ENCODE measurements at regions not wholly inside any gene's neighbourhood (a gene's known extent, or its start where the extent isn't known, plus 50 kb on each side); places are given as distances from the start of the nearest gene placed in this dataset.

- Histone ChIP-seq H3K4me1 (replicated peaks) (no peaks in the 10 kb centered on the region), H3K9me3 (replicated peaks) (no peaks in the 10 kb centered on the region; the same call in 1 of the 2 replicates), H3K4me3 (no peak overlapping the region), H3K27ac (no peak overlapping the region), H3K27me3 (replicated peaks) (no peaks in the 10 kb centered on the region), H3K36me3 (no peaks in the 10 kb centered on the region)
- no peak for DNase-seq (ENCODE audit: low read depth in 1 of 2, low spot score in 2 of 2)
Observed at GRCh38 chr7:51785171-51785570, 468.6 kb upstream of the COBL start.

GRCh38 chr7:51783241-51783640, 466.6 kb upstream of the COBL start:
- Histone ChIP-seq H3K4me3 (no peak overlapping the region), H3K27ac (no peak overlapping the region), H3K9me3 (replicated peaks) (peaks cover under 1% of the 10 kb centered on the region; the same call in 1 of the 2 replicates), H3K36me3 (no peaks in the 10 kb centered on the region), H3K4me1 (replicated peaks) (no peaks in the 10 kb centered on the region), H3K27me3 (replicated peaks) (no peaks in the 10 kb centered on the region)
- DNase-seq (ENCODE audit: low read depth in 1 of 2, low spot score in 2 of 2): no peak

GRCh38 chr7:51778121-51778520, 461.5 kb upstream of the COBL start:
- Histone ChIP-seq H3K36me3 (no peaks in the 10 kb centered on the region), H3K4me1 (replicated peaks) (no peaks in the 10 kb centered on the region)

GRCh38 chr7:51774178-51774577, 457.6 kb upstream of the COBL start:
- Histone ChIP-seq H3K4me1 (replicated peaks) (no peaks in the 10 kb centered on the region), H3K27me3 (replicated peaks) (no peaks in the 10 kb centered on the region), H3K36me3 (no peaks in the 10 kb centered on the region), H3K27ac (no peak overlapping the region), H3K9me3 (replicated peaks) (0 out of 2 replicates have a peak, but pooled peaks cover 6% of the 10 kb centered on the region), H3K4me3 (no peak overlapping the region)
- DNase-seq (ENCODE audit: low read depth in 1 of 2, low spot score in 2 of 2): no peak

More at GRCh38 chr7:51778121-51778520, 461.5 kb upstream of the COBL start:
- Histone ChIP-seq H3K27me3 (replicated peaks) (no peaks in the 10 kb centered on the region), H3K4me3 (no peak overlapping the region), H3K27ac (no peak overlapping the region), H3K9me3 (replicated peaks) (peaks cover 6% of the 10 kb centered on the region; the same call in 1 of the 2 replicates)
- no peak for DNase-seq (ENCODE audit: low read depth in 1 of 2, low spot score in 2 of 2)

GRCh38 chr7:51772190-51772589, 455.6 kb upstream of the COBL start:
- Histone ChIP-seq H3K27me3 (replicated peaks) (no peaks in the 10 kb centered on the region), H3K36me3 (no peaks in the 10 kb centered on the region), H3K4me1 (replicated peaks) (no peaks in the 10 kb centered on the region), H3K4me3 (no peak overlapping the region), H3K27ac (no peak overlapping the region), H3K9me3 (replicated peaks) (0 out of 2 replicates have a peak, but pooled peaks cover 3% of the 10 kb centered on the region)
- DNase-seq (ENCODE audit: low read depth in 1 of 2, low spot score in 2 of 2): no peak

GRCh38 chr7:51764976-51765375, 448.4 kb upstream of the COBL start:
- no peak overlapping the region for H3K4me3 ChIP-seq
- H3K36me3 ChIP-seq: no peaks in the 10 kb centered on the region
- no peaks in the 10 kb centered on the region for H3K27me3 ChIP-seq (replicated peaks)
- no peaks in the 10 kb centered on the region for H3K4me1 ChIP-seq (replicated peaks)
- no peak for DNase-seq (ENCODE audit: low read depth in 1 of 2, low spot score in 2 of 2)
- 0 out of 2 replicates have a peak, but pooled peaks cover 3% of the 10 kb centered on the region for H3K9me3 ChIP-seq (replicated peaks)
- no peak overlapping the region for H3K27ac ChIP-seq

GRCh38 chr7:51759985-51760384, 443.4 kb upstream of the COBL start:
- Histone ChIP-seq H3K4me1 (replicated peaks) (no peaks in the 10 kb centered on the region), H3K36me3 (no peaks in the 10 kb centered on the region), H3K27ac (no peak overlapping the region), H3K9me3 (replicated peaks) (0 out of 2 replicates have a peak, but pooled peaks cover 3% of the 10 kb centered on the region), H3K27me3 (replicated peaks) (no peaks in the 10 kb centered on the region), H3K4me3 (no peak overlapping the region)
- DNase-seq (ENCODE audit: low read depth in 1 of 2, low spot score in 2 of 2): no peak

GRCh38 chr7:51757960-51758359, 441.4 kb upstream of the COBL start:
- H3K27ac ChIP-seq: no peak overlapping the region
- H3K9me3 ChIP-seq (replicated peaks): no peaks in the 10 kb centered on the region
- no peak overlapping the region for H3K4me3 ChIP-seq
- no peaks in the 10 kb centered on the region for H3K4me1 ChIP-seq (replicated peaks)
- H3K36me3 ChIP-seq: no peaks in the 10 kb centered on the region
- no peak for DNase-seq (ENCODE audit: low read depth in 1 of 2, low spot score in 2 of 2)
- H3K27me3 ChIP-seq (replicated peaks): no peaks in the 10 kb centered on the region

- DNase-seq (ENCODE audit: low read depth in 1 of 2, low spot score in 2 of 2): no peak
- no peak overlapping the region for H3K4me3 ChIP-seq
- H3K4me1 ChIP-seq (replicated peaks): no peaks in the 10 kb centered on the region
- H3K27ac ChIP-seq: no peak overlapping the region
- H3K36me3 ChIP-seq: no peaks in the 10 kb centered on the region
- H3K27me3 ChIP-seq (replicated peaks): no peaks in the 10 kb centered on the region
- H3K9me3 ChIP-seq (replicated peaks): no peaks in the 10 kb centered on the region
Observed at GRCh38 chr7:51732951-51733350, 416.3 kb upstream of the COBL start.

- DNase-seq (ENCODE audit: low read depth in 1 of 2, low spot score in 2 of 2): no peak
- no peaks in the 10 kb centered on the region for H3K4me1 ChIP-seq (replicated peaks)
- no peak overlapping the region for H3K4me3 ChIP-seq
- no peaks in the 10 kb centered on the region for H3K27me3 ChIP-seq (replicated peaks)
- H3K27ac ChIP-seq: no peak overlapping the region
- H3K36me3 ChIP-seq: no peaks in the 10 kb centered on the region
- no peaks in the 10 kb centered on the region for H3K9me3 ChIP-seq (replicated peaks)
Observed at GRCh38 chr7:51732116-51732515, 415.5 kb upstream of the COBL start.

GRCh38 chr7:51731075-51731474, 414.5 kb upstream of the COBL start:
- Histone ChIP-seq H3K4me3 (no peak overlapping the region), H3K27ac (no peak overlapping the region), H3K27me3 (replicated peaks) (no peaks in the 10 kb centered on the region), H3K36me3 (no peaks in the 10 kb centered on the region), H3K4me1 (replicated peaks) (no peaks in the 10 kb centered on the region), H3K9me3 (replicated peaks) (no peaks in the 10 kb centered on the region)
- DNase-seq (ENCODE audit: low read depth in 1 of 2, low spot score in 2 of 2): no peak

- no peak for DNase-seq (ENCODE audit: low read depth in 1 of 2, low spot score in 2 of 2)
- Histone ChIP-seq H3K4me3 (no peak overlapping the region), H3K9me3 (replicated peaks) (no peaks in the 10 kb centered on the region), H3K27me3 (replicated peaks) (no peaks in the 10 kb centered on the region), H3K27ac (no peak overlapping the region), H3K36me3 (no peaks in the 10 kb centered on the region), H3K4me1 (replicated peaks) (no peaks in the 10 kb centered on the region)
Observed at GRCh38 chr7:51727441-51727840, 410.8 kb upstream of the COBL start.

- no peak overlapping the region for H3K27ac ChIP-seq
- no peak for DNase-seq (ENCODE audit: low read depth in 1 of 2, low spot score in 2 of 2)
Observed at GRCh38 chr7:51706851-51707250, 390.2 kb upstream of the COBL start.

GRCh38 chr7:51705701-51706100, 389.1 kb upstream of the COBL start:
- no peak overlapping the region for H3K4me3 ChIP-seq
- H3K36me3 ChIP-seq: no peaks in the 10 kb centered on the region
- no peak for DNase-seq (ENCODE audit: low read depth in 1 of 2, low spot score in 2 of 2)
- no peaks in the 10 kb centered on the region for H3K27me3 ChIP-seq (replicated peaks)
- H3K9me3 ChIP-seq (replicated peaks): 0 out of 2 replicates have a peak, but pooled peaks cover 7% of the 10 kb centered on the region
- H3K4me1 ChIP-seq (replicated peaks): no peaks in the 10 kb centered on the region
- H3K27ac ChIP-seq: no peak overlapping the region

More at GRCh38 chr7:51706851-51707250, 390.2 kb upstream of the COBL start:
- H3K4me3 ChIP-seq: no peak overlapping the region
- H3K36me3 ChIP-seq: no peaks in the 10 kb centered on the region
- 0 out of 2 replicates have a peak, but pooled peaks cover 5% of the 10 kb centered on the region for H3K9me3 ChIP-seq (replicated peaks)
- H3K4me1 ChIP-seq (replicated peaks): no peaks in the 10 kb centered on the region
- H3K27me3 ChIP-seq (replicated peaks): no peaks in the 10 kb centered on the region

GRCh38 chr7:51702673-51703072, 386.1 kb upstream of the COBL start:
- Histone ChIP-seq H3K4me3 (no peak overlapping the region), H3K27ac (no peak overlapping the region)
- no peak for DNase-seq (ENCODE audit: low read depth in 1 of 2, low spot score in 2 of 2)

More at GRCh38 chr7:51702673-51703072, 386.1 kb upstream of the COBL start:
- Histone ChIP-seq H3K4me1 (replicated peaks) (no peaks in the 10 kb centered on the region), H3K36me3 (no peaks in the 10 kb centered on the region), H3K9me3 (replicated peaks) (0 out of 2 replicates have a peak, but pooled peaks cover 7% of the 10 kb centered on the region), H3K27me3 (replicated peaks) (no peaks in the 10 kb centered on the region)

All from SJSA1 (cell line).